HG02970 (cell line): ENCODE measurements at regions not wholly inside any gene's neighbourhood (a gene's known extent, or its start where the extent isn't known, plus 50 kb on each side); places are given as distances from the start of the nearest gene placed in this dataset.

Experiments used
- ATAC-seq: cut with Tn5 transposase; IDR thresholded peaks from one replicate; pipeline ENCODE4 v1.9.1; 2021; ENCODE audit warnings: mild to moderate bottlenecking, moderate library complexity, moderate number of reproducible peaks; ENCODE audit not compliant: unreplicated experiment, low FRiP score

DNA sequence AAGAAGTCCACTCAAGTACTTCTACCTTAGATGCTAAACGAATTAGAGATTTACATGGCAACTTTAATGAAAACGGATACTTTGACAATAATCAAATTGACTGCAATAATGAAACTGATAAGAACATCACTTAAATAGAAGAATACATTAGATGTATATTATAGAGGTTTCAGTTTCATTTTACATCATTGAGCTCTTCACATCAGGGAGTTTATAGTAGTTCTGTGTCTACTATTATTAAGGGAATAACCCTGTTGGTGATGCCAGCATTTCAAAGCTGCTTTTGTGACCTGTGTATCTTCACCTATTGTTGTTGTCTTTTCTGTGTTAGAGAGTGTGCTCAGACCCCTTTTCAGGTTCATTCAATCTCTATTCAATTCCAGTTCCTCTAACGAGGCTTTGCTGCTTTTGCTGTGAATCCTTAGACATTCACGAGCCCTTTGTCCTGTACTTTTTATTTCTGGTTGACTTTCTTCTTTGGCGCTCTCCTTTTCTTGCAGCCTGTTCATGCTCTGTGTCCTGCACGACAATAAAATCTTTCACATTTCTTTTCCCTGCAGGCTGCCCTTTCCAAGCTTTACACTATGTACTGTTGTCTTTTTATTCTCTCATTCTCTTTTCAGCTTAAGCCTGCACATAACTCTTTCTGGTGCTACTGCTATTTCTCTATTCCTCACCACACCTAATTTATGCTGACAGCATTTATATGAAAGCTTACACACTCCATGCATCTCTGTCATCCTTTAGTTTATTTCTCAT is 232.1 kb downstream of the CPE start:
- ATAC-seq = no peak

DNA sequence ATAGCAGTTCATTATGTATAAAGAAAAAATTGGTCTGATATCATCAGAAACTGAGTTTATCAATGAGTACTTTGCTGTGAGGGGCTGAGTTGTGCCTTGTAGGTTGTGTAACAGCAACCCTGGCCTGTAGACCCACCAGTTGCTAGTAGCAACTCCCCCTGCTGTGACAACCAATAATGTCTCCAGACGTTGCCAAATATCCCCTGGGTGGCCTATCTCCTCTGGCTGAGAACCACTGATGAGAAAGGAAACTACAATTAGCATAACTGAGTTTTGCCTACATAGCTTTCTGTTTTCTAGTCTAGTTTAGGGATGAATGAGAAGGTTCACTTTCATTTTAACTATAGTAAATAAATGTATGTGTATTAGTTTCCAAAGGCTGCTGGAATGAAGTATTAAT is 234.1 kb downstream of the CPE start:
- ATAC-seq = peak; percentile 88

DNA sequence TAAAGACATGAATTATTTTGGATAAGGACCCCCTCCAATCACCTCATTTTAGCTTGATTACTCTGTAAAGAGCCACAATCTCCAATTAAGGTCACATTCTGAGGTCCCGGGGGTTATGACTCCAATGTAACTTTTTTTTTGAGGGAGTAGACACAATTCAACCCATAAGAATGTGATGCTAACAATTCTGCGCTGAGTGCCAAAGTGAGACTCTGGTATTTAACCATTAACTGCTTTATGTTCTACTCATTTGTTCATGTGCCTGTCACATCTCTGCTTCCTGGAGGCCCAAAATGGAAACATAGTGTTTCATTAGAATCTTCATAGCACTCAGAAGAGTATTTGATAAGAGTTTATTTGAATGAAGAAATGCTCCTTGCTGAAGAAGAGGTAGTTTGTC is 234.8 kb downstream of the CPE start:
- no peak for ATAC-seq

DNA sequence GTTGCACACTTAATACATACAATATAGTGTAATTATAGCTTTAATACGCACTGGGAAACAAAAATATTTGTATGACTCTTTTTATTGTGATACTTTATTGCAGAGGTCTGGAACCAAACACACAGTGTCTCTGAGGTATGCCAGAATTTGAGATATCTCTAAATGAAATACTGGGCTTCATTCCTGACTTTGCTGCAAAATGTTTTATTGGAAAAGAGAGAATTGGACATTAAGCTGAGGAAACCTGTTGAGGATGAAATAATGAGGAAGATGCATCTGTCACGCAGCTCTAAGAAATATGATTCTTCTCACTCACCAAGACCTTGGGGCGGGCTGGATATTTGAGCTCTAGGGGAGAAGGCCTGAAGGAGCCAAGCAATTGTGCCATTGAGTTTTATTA is 242.1 kb downstream of the CPE start:
- no peak for ATAC-seq

DNA sequence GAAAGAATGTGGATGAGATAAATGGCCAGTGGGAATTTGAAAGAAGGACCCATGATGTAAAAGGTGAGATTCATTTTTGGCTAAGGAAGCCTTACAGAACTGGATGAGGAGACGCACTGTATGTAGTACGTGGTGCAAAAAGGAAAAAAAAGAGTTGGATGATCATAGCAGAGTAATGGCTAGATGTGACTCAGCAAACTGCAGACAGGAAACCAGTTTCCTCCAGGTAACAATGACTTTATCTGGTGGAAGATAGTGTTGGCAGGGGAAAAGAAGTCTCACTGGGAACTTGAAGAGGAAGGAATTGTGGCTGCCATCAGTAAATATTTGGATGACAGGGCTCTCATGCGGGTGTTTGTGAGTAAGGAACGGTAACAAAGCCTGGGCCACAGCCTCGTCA is 243.2 kb downstream of the CPE start:
- ATAC-seq = no peak

DNA sequence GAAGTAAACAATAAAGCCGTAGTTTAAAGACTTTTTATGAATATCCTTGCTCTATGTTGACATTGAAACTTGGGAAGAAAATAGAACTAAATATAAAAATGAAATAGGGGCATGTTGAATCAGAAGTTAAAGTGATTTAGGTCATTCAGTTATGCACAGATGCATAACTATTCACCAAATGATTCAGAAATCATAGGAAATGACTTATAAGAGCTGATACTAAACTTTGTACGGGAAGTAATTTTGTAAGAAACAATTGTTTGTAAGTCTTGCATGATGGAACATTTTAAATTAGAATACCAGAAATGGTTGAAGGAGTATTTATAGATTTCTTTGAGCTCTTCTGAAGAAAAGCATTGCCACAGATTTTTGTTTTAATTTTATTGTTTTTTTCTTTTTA is 246.5 kb downstream of the CPE start:
- ATAC-seq = no peak

DNA sequence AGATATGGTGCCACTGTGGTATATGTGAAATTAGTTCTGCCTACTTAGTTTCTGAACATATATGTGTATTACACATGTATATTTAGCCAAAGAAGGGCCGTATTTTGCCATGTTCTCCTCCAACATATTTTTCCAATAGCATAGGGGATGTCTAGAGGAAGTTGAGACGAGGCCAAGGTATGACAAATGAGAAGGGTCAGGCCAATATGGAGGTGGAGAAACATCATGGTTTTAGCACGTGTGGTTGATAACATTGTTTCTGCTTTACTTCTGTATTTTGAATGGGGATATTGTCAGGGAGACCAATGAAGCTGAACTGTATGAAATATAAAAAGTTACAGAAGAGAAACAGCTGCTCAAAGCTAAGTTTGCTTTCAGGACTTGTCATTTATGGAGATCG is 246.7 kb upstream of the TLL1 start:
- ATAC-seq = no peak

DNA sequence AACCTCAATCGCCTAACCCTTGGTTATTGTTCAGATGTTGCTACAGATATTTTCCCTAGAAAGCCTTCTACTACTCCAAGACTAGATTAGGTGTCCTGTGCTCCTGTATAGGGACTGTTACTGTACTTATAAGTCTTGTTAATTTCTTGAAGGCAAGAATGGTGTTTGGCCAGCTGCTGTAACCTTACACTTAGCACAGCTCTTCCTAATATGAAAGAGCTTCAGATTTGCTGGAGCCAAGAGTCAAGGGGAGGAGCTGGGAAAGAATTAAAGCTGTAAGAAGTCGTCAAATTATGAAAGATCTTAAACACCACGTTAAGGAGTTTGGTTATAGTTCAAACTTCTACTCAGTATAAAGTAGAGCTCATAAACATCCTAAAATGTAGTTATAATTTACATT is 245.9 kb upstream of the TLL1 start:
- no peak for ATAC-seq

DNA sequence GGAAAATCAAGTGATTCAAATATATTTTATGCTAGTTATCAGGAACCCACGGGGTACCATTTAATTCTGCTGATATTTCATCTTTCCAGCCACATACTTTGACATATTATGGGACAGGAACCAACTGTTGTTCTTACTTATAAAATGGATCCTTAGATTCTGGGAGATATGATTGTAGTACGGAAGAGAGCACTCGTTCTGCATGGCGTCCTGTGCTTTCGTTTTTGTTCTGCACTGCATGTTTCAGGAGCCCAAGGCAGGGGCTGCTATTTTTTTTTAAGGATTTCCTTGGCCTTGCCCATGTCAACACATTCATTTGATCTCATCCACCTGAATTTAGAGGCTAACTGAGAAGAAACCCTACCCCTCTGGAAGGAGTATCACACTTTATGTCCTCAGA is 245.5 kb upstream of the TLL1 start:
- ATAC-seq = no peak

DNA sequence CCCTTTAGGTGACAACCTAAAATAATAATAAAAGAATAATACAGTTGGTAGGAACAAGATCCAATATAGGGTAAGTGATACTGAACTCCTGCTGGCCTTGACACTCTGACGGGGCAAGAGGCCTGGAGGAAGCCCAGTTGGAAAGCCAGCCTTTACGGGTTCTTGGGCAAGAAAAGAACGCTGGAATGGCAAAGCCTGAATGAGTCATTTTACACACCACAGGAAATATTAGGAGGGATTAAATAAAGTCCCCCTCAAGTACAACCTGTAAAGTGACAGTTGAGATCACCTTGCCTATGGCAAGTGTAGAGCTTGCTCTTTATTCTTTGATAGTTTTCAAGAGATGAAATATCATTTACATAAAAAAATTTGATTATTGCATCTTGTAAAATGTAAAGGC is 244.5 kb upstream of the TLL1 start:
- ATAC-seq = no peak

DNA sequence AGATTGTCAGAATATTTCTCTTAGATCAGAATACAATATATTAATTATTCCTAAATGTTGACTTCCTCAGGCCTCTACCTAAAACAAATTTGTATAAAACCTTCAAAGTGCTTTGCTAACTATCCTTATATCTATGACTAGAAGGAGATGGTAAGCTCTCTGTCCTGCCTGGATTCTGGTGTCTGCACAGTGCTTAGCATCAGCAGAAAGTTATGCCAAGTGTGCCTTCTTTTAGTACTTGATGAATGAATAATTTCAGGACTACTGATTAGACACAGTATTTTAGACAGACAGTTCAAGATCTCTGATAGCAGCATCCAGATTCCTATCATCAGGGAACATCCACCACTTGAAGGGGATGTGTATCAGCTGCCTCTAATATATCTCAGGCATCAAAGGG is 242.4 kb upstream of the TLL1 start:
- no peak for ATAC-seq

DNA sequence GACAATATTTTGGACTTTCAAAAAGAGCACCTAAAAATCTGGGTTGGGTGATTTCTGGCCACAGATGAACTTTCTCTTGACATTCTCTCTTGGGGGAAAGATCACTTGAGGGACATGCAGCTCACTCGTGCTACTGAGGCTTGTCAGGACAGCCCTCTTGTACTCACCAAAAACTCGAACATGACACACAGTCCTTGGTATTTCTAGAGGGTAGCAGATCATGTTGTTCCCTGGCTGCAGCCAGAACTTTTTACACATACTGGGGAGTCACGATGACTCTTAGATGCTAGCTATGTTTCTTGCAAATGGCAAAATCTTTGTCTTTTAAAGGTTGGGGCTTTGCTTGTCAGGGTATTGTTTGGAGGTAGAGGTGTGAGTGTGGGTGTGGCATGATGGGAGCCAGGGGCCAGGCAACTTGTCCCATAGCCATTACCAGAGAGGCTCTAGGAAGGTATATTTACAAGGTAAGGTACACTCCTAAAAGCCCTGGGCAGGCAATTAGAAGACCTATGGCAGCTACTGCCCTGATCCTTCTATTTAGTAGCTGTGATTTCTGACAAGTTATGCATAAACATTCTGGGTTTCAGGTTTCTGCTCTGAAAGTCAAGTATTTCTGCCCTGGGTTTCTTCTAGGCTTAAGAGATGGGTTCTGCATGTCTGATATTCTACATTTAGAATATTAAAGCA is 241.7 kb upstream of the TLL1 start:
- ATAC-seq = no peak

DNA sequence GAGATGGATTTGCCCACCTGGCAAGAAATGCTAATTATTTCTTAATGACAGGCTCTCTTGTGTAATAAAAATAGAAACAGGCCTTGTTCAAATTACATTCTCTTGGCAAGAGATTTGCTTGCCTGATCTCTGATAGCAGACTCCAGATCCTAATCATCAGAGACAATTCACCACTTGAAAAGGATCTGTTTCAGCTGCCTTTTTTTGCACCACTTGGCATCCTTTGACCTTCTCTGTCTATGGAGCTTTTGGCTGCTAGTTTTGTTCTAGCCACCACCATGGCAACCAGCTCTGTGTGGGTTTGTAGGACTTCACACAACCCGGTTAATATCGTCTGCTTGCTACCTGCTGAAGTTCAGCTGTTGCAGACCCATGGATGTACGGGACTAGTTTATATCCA is 241.1 kb upstream of the TLL1 start:
- ATAC-seq = no peak

DNA sequence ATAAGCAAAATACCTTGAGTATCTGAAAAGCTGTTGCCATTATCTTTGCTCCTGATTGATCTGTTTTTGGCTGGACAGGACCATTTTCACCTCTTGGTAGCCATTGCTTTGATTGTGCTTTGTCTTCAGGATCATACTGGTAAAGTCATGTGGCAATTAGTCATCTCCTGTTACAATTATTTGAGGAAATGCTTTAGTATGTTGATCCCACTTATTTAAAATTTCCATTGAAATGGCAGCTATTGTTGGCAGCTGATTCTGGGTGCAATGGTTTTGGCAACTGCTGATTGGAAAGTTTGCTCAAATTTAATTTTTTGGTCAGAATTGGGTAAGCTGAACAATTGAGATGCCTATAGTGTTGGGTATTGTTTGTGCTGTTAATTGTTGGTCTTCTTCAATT is 238.3 kb upstream of the TLL1 start:
- no peak for ATAC-seq

DNA sequence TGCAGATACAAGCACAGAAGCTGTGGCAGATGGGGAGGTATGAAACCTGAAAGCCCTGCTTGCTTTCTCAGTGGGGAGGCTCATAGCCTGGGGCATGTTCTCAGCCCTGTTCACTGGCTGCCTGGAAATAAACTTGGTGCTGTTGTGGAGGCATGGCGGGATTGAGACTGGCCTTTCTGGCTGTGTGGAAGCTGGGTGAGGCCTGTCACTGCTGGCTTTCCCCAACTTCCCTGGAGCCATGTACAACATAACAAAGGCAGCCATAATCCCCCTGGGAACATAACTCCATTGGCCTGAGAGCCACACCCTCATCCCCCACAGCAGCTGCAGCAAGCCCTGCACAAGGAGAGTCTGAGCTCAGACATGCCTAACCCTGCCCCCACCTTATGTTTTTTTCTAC is 237.7 kb upstream of the TLL1 start:
- ATAC-seq = no peak

DNA sequence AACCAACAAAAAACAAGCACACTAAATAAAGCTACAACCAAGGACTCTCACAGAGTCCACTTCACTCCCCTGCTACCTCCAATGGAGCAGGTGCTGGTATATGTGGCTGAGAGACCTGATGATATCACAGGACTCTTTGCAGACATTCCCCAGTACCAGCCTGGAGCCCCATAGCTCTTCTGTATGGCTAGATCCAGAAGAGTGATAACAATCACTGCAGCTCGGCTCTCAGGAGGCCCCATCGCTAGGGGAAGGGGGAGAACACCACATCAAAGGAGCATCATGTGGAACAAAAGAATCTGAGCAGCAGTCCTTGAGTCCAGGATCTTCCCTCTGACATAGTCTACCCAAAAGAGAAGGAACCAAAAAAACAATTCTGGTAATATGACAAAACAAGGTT is 237.1 kb upstream of the TLL1 start:
- no peak for ATAC-seq

DNA sequence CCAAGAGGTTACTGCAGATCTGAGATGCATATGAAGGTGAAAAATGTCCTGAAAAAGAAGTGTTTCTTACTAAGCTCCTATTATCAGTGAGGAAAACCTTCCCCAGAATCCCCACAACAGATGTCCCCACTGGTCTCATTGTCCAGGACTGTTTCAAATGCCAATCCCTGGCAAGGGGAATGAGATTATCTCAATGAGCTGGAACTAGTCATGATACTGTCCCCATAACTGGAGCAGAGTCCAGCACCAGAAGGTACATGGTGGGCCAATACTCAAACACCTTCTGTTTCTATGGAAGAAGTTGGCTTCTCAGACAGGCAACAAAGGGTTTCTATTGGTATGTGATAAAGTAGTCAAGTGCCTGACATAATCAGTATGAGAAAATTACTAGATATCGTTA is 221.1 kb upstream of the TLL1 start:
- no peak for ATAC-seq

DNA sequence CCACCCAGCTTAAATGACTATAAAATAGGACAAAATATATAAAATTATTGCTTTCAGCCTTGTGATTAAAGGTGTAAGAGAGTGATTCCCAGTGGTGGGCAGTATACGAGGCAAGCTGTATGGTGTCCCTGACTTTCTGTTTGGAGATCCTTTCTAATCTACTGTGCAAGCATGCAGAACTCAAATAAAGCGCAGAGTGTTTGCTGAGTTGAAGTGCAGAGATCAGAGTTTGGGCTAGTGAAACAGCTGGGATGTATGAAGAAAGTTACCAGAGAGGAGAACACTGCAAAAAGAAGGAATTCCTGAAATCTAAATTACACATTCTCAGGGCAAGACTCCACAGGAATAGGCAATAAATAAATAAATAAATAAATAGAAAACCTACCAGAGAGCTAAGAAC is 218.5 kb upstream of the TLL1 start:
- ATAC-seq = no peak

DNA sequence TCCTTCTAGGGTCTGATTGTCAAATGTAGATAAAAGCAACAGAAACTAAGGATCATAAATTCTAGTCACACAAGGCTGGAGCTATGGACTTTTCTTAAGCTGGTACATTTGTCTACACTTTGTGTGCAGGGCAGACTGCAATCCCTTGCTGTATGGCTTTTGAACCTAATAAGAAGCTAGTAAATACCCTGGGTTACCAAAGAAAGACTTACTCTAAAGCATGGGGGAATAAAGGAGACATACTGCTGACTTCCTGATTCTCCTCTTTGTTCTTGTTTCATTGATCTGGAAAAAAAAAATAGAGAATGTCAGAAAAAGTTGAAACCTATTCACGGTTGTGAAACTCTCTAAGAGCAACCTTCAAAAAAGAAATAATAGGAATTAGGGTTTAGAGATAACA is 216.6 kb upstream of the TLL1 start:
- ATAC-seq = no peak

DNA sequence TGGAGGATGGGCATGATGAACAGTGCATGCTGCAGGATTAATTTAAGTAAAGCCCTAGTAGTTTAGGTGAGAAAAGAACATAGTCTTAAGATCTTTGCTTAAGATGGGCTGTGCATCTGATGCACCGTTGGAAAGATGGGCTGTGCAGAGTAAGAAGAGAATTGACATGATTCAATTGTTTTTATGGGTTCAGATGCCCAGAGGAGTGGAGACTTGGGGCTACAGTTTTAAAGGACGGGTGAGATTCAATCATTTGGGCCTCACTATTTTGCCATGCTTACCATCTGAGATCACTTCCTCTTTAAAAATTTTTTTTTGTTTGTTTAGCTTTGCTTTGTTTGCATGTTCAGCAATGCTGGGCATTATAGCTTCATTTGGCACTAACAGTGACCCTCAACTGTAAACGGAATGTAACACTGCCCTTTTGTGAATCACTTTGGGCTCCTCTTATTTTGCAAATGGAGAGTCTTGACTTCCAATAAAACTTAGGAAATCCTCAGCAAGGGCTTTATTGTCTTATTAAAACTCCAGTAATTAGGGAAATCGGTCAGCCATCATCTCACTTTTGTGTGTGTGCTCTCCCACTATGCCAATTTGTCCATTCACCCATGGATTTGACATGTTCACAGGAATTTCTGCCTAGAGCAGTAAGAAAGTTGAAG is 216.1 kb upstream of the TLL1 start:
- no peak for ATAC-seq

DNA sequence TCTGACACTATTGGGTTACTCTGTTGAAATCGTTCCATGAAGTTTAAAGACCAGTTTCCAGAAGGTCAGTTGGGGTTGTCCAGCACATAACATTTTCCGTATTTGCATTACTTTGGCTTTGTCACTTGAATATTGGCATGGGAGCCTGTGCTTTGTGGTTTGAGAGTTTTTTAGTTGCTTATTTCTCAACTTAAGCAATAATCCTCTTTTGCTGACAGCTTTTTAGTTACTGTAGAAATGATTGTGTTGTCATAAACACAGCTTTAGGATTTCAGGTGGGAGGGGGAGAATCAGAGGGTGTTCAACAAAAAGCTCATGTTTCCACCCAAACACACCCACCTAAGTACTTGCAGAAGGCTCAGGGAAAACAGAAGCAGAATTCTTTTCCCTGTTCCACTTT is 210.7 kb upstream of the TLL1 start:
- ATAC-seq = no peak

DNA sequence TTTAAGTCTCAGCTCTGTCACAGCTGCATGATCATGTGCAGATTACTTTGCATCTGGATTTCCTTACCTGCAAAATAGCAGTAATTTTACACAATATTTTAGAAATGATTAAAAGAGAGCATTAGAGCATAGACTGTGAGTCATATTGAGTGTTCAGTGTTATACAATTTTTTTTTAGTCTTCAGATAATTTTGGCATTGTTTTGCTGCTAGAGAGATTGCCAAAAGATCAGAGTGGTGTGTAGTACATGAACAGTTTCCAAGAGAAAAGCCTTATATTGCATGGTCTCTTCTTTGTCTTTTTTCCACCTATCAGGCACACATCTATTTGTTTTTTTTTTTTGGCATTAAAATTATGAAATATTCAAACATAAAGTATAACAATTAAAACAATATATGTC is 209.6 kb upstream of the TLL1 start:
- ATAC-seq = no peak
